Peyer's patch (tissue), 4 donors: ENCODE measurements at regions not wholly inside any gene's neighbourhood (a gene's known extent, or its start where the extent isn't known, plus 50 kb on each side); places are given as distances from the start of the nearest gene placed in this dataset.

ENCODE experiments used
- CTCF ChIP-seq, 6 experiments: fragments of 450-650 bp in 4 of 6; fragments of 200-600 bp in 2 of 6; sonication (generic) in 1 of 6; IDR thresholded peaks; one replicate each; pipeline ENCODE4 v1.5.1; 2017 to 2019; ENCODE audit warnings: antibody characterized with exemption in 6 of 6, mild to moderate bottlenecking in 3 of 6, moderate library complexity in 1 of 6
- POLR2A ChIP-seq, 2 donors: fragments of 450-650 bp; IDR thresholded peaks; one replicate each; pipeline ENCODE4 v1.5.1; 2017; ENCODE audit warnings: antibody characterized with exemption in 2 of 2, mild to moderate bottlenecking in 2 of 2, moderate library complexity in 2 of 2

- no peak for TF ChIP-seq POLR2A (IDR thresholded peaks at IDR 0.05)
- no peak for TF ChIP-seq CTCF (IDR thresholded peaks at IDR 0.05)
Measured at GRCh38 chr1:30234091-30234490, 489.3 kb downstream of the MATN1 start.
